OCI-M1 (cell line): ENCODE measurements at regions not wholly inside any gene's neighbourhood (a gene's known extent, or its start where the extent isn't known, plus 50 kb on each side); places are given as distances from the start of the nearest gene placed in this dataset.

Source experiments
- DNase-seq: peaks from one replicate; lab custom pipeline; 2025; lab: John Stamatoyannopoulos, UW

DNA sequence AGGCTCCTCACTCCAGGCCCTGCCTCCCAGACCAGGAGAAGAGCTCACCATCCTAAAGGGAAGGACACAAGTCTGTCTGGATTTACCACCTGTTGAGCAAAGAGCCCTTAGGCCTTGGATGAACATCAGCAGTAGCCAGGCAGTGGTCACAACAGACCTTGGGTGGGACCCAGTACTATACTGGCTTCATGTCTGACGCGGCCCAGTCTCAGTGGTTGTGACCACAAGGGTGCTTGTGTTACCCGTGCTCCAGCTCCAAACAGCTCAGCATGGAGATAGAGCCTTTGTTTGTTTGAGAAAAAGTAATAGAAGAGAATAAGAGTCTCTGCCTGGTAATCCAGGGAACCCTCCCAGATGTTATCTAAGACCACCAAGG, 617.4 kb downstream of the BRINP1 start:
- DNase-seq: no peak

GRCh38 chr9:118761016-118761790, 608.0 kb downstream of the BRINP1 start:
- no peak for DNase-seq

- no peak for DNase-seq
Measured at GRCh38 chr9:118767571-118767970, 601.7 kb downstream of the BRINP1 start.

GRCh38 chr9:118782790-118783463, 586.3 kb downstream of the BRINP1 start:
- DNase-seq: no peak

DNA sequence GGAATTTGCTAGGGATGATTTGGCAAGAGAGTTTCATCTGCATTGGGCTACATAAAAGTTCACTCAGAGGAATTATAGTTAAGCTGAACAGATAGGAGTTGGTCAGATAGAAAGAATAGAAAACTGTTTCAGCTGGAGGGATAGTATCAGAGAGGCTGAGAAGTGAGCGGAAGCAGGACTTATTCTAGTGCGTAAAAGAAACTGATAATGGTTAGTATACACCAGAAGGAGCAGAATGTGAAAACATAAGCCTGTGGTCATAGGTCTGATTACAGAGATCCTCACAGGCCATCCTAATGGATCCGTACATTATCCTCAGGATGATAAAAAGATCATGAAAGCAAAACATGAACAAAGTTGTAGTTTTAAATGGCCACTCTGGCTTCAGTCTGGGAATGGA, 585.2 kb downstream of the BRINP1 start:
- no peak for DNase-seq

DNA sequence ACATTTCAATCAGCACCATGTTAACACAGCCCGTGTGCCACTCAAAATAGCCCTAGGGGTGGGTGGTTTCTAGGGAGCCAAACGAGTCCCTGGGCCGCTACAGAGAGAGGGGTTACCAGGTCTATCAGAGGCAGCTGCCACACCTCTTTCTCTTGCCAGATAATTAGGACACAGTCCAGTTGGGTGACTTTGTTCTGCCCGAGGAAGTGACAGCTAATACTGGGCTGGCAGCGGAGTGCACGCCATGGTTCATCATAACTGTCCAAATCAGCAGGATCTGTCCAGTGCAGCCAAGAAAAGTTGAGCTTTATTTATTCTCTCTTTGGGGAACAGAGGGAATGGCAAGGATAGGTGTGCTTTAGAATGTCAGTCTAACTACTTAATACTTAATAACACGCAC, 583.8 kb downstream of the BRINP1 start:
- no peak for DNase-seq

- DNase-seq: no peak
Measured at GRCh38 chr9:118786877-118787276, 582.4 kb downstream of the BRINP1 start.

DNA sequence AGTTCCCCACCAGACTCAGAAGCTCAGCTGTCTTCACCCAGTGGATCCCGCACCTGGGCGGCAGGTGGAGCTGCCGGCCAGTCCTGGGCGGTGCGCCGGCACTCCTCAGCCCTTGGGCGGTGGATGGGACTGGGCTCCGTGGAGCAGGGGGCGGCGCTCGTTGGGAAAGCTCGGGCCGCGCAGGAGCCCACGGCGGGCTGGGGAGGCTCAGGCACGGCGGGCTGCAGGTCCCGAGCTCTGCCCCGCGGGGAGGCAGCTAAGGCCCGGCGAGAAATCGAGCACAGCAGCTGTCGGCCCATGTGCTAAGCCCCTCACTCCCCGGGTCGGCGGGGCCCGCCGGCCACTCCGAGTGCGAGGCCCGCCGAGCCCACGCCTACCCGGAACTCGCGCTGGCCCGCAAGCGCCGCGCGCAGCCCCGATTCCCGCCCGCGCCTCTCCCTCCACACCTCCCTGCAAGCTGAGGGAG, 560.0 kb downstream of the BRINP1 start:
- DNase-seq: no peak

DNA sequence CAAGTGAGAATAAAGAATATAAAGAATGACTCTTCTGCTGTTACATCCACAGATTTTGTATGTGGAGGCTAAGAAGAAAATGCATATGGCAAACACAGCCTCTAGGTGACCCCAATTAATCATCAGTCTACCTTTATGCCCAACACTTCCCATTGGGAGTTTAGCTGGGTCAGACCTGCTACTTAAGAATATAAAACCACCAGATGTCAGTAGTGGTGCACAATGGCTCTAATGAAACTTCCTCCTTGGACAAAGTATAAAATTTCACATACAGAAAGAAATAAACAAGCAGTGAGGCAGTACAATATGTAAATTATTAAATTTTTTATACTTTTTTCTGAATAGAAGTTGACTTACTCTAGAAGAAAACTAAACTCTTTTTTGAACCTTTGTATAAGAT, 539.9 kb downstream of the BRINP1 start:
- peak; percentile 2 for DNase-seq

- DNase-seq: no peak
Measured at GRCh38 chr9:118832371-118832770, 536.9 kb downstream of the BRINP1 start.

- no peak for DNase-seq
Measured at GRCh38 chr9:118836891-118837290, 532.3 kb downstream of the BRINP1 start.

GRCh38 chr9:118871531-118871930, 497.7 kb downstream of the BRINP1 start:
- no peak for DNase-seq

GRCh38 chr9:118882684-118883083, 486.6 kb downstream of the BRINP1 start:
- no peak for DNase-seq

- no peak for DNase-seq
Measured at GRCh38 chr9:118883411-118883810, 485.8 kb downstream of the BRINP1 start.

- DNase-seq: no peak
Measured at GRCh38 chr9:118891213-118891612, 478.0 kb downstream of the BRINP1 start.

- no peak for DNase-seq
Measured at GRCh38 chr9:118896324-118897000, 472.8 kb downstream of the BRINP1 start.

GRCh38 chr9:118918180-118918579, 451.1 kb downstream of the BRINP1 start:
- DNase-seq: no peak

DNA sequence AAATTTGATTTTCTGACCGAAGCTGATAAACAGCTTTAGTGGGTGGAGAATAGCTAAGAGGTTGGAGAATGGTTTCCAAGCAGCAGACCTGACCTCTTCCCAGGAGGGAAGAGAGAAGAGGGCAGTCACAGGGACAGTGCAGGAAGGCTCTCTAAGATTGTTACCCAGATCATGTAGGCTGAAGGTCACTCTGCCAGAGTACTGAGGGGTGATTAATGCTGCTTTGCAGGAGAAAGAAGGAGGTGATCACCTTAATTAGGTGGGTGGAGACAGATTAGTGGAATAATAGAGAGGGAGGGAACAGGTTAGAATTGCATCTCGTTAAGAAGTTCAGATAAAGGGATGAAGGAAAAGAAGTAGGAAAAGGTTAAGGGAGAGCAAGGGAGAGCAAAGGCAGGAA, 440.5 kb downstream of the BRINP1 start:
- no peak for DNase-seq

DNA sequence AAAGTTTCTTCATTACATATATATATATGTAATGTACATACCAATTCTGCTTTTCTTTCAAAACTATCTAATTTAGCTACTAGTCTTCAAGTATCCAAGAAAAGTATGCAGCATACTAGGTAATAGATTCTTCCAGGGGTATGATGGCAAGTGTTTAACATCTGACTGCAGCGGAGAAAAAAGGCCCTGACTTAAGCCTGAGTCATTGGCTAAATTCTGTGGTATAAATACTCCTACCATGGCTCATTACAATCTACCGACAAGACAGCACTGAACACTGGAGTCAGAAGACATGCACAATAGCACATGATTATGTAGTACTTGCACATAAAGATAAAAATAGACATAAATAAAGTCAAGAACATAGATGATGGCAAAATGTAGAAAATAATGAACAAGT, 439.9 kb downstream of the BRINP1 start:
- DNase-seq: no peak

- no peak for DNase-seq
Measured at GRCh38 chr9:118931941-118932340, 437.3 kb downstream of the BRINP1 start.

DNA sequence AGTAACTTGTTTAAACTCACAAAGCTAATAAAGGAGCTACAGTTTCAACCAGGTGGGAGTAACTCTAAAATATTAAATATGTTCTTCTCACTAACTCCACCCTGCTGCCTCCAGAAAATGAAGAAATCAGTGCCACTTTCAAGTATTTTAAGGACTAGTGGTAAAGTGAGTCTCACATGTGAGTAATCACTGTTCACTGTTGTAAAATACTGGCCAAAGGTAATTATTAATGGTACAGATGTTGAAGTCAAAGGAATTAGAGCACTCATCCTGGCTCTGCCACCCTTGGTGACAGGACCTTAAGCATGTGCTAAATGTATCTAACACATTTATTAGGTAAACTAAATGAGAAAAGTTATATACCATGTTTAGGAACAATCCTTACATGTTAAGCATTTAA, 430.7 kb downstream of the BRINP1 start:
- DNase-seq: no peak

DNA sequence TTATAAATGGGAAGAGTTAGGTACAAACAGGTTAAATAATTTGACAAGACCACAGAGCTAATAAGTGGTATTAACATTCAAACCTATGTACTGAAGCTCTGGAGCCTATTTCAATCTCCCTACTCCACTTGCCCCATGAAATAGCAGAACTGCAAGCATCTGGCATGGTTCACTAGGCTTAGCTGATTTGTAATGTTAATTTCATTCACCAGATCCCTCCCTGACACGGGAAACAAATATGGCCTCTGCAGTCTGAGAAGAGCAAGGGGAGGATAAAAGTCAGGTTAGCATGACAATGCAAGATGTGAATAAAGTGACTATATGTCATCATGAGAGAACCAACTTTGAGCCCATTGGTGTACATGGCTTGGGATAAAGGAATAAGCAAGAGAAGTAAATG, 428.8 kb downstream of the BRINP1 start:
- no peak for DNase-seq

- no peak for DNase-seq
Measured at GRCh38 chr9:118946669-118947068, 422.6 kb downstream of the BRINP1 start.
